ENCODE measurements at regions not wholly inside any gene's neighbourhood (a gene's known extent, or its start where the extent isn't known, plus 50 kb on each side); places are given as distances from the start of the nearest gene placed in this dataset.

DNA sequence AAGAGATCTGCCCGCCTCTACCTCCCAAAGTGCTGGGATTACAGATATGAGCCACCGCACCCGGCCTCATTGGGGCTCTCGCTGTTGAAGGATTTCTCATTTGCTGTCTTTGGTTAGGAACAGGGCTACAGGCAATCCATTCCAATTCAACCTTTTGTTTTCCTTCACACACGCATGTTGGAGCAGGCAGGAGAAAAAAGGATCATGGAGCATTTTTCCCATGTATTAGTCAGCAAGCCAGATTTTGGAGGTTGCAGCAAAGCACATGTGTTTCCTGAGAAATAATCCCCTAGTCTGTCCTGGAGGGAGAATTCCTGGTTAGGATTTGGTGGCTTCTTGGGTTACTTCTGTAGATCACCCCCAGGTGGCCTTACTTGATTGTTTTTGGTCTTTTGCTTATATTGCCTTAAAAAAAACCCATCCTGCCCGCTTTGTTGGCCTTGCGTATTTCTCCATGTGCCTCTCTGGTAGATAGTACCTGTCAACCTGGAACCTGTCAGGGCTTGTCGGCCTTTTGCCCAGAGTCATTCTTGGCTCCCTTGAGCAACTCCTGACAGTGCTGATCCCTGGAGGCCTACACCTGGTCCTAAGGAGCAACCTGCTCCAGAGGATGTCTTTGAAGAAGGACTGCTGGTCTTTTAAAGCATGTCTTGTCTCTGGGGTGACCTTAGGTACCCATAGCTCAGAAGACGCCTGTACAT lies 82.4 kb upstream of the CLCN4 start:
- Histone ChIP-seq H3K27me3 (no peaks in the 10 kb centered on the region), H3K36me3 (peaks cover 0 to 15% (median 0%) of the 10 kb centered on the region in 9 donors), H3K9me3 (no peaks in the 10 kb centered on the region), H3K27ac (no peak overlapping the region), H3K4me1 (peaks cover 0 to 14% (median 4%) of the 10 kb centered on the region in 12 donors), H3K4me3 (no peak overlapping the region)
- TF ChIP-seq POLR2A (IDR thresholded peaks at IDR 0.05) = no peak
- TF ChIP-seq, protein P1, sequence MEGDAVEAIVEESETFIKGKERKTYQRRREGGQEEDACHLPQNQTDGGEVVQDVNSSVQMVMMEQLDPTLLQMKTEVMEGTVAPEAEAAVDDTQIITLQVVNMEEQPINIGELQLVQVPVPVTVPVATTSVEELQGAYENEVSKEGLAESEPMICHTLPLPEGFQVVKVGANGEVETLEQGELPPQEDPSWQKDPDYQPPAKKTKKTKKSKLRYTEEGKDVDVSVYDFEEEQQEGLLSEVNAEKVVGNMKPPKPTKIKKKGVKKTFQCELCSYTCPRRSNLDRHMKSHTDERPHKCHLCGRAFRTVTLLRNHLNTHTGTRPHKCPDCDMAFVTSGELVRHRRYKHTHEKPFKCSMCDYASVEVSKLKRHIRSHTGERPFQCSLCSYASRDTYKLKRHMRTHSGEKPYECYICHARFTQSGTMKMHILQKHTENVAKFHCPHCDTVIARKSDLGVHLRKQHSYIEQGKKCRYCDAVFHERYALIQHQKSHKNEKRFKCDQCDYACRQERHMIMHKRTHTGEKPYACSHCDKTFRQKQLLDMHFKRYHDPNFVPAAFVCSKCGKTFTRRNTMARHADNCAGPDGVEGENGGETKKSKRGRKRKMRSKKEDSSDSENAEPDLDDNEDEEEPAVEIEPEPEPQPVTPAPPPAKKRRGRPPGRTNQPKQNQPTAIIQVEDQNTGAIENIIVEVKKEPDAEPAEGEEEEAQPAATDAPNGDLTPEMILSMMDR (IDR thresholded peaks at IDR 0.05) = no peak
- 80 to 92% (median 88%) methylated on average over 9 of the region's 9 CpGs for WGBS, 4 donors
- DNase-seq (no peak), ATAC-seq (no peak)
- intact Hi-C loops (cut with DNase I) = no loop called here

- no peak overlapping the region for H3K4me3 ChIP-seq
- peaks cover 0 to 6% (median 0%) of the 10 kb centered on the region in 12 donors for H3K4me1 ChIP-seq
- no peaks in the 10 kb centered on the region for H3K9me3 ChIP-seq
- H3K27me3 ChIP-seq = no peaks in the 10 kb centered on the region
- DNase-seq (no peak), ATAC-seq (no peak)
- TF ChIP-seq, protein P1 (IDR thresholded peaks at IDR 0.05) = no peak
- no peak for TF ChIP-seq POLR2A (IDR thresholded peaks at IDR 0.05)
- no peak overlapping the region for H3K27ac ChIP-seq
- H3K36me3 ChIP-seq = peaks cover 0 to 31% (median 4%) of the 10 kb centered on the region in 9 donors
- intact Hi-C loops (cut with DNase I) = no loop called here
- WGBS, 4 donors = 94 to 97% (median 94%) methylated on average over 7 of the region's 7 CpGs
Observed at GRCh38 chrX:10076765-10077164, 80.0 kb upstream of the CLCN4 start.

DNA sequence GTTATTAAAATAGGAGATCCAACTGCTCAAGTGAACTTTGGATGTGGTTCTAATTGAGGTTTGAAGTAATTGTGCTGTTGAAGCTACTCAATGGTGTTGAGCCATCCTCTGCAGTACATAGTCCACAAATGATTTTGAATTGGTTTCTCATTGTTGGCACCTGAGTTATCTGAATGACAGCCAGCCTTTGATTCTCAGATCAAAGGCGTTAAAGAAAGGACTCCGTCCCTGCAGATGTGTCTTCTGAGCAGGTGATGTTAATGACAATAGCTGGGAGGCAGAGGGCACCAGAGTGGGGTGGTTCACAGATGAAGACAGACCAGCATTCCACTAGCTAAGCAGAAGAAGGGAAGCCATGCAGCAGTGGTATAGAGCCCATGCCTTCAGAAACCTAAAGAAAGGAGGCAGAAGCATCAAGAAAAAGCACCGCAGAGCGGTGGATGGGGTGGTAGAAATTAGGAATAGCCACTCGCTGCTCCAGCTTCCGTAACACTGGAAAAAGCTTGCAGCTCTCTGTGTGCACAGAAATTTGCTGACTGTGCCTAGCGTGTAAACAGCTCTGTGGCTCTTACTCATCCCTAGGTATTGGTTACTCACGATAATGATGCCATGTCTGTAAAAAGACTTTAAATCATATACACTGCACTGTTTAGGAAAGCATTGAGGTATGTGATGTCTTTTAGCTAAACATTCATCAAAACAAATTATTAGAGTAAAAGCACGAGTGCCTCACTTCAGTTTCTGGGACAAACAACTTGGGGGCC lies 79.2 kb upstream of the CLCN4 start:
- Histone ChIP-seq H3K9me3 (no peaks in the 10 kb centered on the region), H3K27ac (no peak overlapping the region), H3K36me3 (peaks cover 0 to 31% (median 4%) of the 10 kb centered on the region in 9 donors), H3K4me3 (no peak overlapping the region), H3K4me1 (peaks cover 0 to 10% (median 2%) of the 10 kb centered on the region in 12 donors), H3K27me3 (no peaks in the 10 kb centered on the region)
- WGBS, 4 donors = 79 to 94% (median 93%) methylated on average over 9 of the region's 9 CpGs
- ATAC-seq = no peak
- DNase-seq = no peak
- TF ChIP-seq, protein P1 (IDR thresholded peaks at IDR 0.05) = no peak
- TF ChIP-seq POLR2A (IDR thresholded peaks at IDR 0.05) = no peak
- intact Hi-C loops (cut with DNase I) = no loop called here

- intact Hi-C loops (cut with DNase I) = no loop called here
- TF ChIP-seq, protein P1 (IDR thresholded peaks at IDR 0.05) = no peak
Observed at GRCh38 chrX:10078266-10078665, 78.5 kb upstream of the CLCN4 start.

More at GRCh38 chrX:10078266-10078665, 78.5 kb upstream of the CLCN4 start:
- H3K9me3 ChIP-seq = no peaks in the 10 kb centered on the region
- no peak overlapping the region for H3K4me3 ChIP-seq
- WGBS, 4 donors = 78 to 94% (median 87%) methylated on average over 5 of the region's 5 CpGs
- DNase-seq (no peak), ATAC-seq (no peak)
- H3K27me3 ChIP-seq = no peaks in the 10 kb centered on the region
- peaks cover 0 to 31% (median 4%) of the 10 kb centered on the region in 9 donors for H3K36me3 ChIP-seq
- H3K27ac ChIP-seq = no peak overlapping the region
- H3K4me1 ChIP-seq = peaks cover 0 to 17% (median 7%) of the 10 kb centered on the region in 12 donors

All from heart left ventricle (tissue), 16 donors.